ENCODE measurements at regions not wholly inside any gene's neighbourhood (a gene's known extent, or its start where the extent isn't known, plus 50 kb on each side); places are given as distances from the start of the nearest gene placed in this dataset.

DNA sequence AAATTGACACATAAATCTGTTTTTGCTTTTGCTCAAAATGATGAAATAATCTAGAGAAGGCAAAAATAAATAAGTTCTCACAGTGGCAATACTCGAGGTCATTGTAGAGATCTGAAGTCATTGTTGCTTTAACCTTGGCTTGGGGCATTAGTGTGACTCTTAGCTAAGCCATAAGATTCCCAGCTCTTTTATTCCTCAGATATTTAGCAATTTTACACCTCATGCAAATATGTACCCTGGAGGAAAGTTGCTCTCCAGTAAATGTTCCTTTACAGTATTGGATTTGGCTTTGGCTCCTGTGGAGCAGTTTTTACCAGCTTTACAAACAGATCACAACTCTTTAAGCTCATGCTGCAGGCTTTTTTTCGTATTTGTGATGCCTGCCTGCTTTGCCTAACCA lies 134.2 kb upstream of the NABP1 start:
- TF ChIP-seq CTCF (IDR thresholded peaks at IDR 0.05) (no peak), ZFX (IDR thresholded peaks at IDR 0.05; ENCODE audit: borderline replicate concordance) (no peak)
